IMR-90 (cell line): ENCODE measurements at regions not wholly inside any gene's neighbourhood (a gene's known extent, or its start where the extent isn't known, plus 50 kb on each side); places are given as distances from the start of the nearest gene placed in this dataset.

Experiments used
- CEBPB ChIP-seq: IDR thresholded peaks from 2 replicates; pipeline ENCODE4 v1.6.1; 2012; ENCODE audit warnings: low read depth, low read length, improper control_type of control experiment
- CTCF ChIP-seq: conservative IDR thresholded peaks from 2 replicates; pipeline ENCODE4 v1.5.1; 2012; ENCODE audit warnings: mild to moderate bottlenecking, low read depth, low read length, improper control_type of control experiment
- FOS ChIP-seq: fragments of 150-350 bp; IDR thresholded peaks from 2 replicates; pipeline ENCODE4 v1.6.1; 2016; ENCODE audit warnings: low read depth, low read length
- MAZ ChIP-seq: IDR thresholded peaks from 2 replicates; pipeline ENCODE4 v1.6.1; 2012; ENCODE audit warnings: low read depth, mild to moderate bottlenecking, low read length, improper control_type of control experiment, moderate library complexity, borderline replicate concordance
- POLR2A ChIP-seq: IDR thresholded peaks from 2 replicates; pipeline ENCODE4 v1.6.1; 2012; ENCODE audit warnings: mild to moderate bottlenecking, low read depth, low read length
- RCOR1 ChIP-seq: IDR thresholded peaks from 2 replicates; pipeline ENCODE4 v1.6.1; 2012; ENCODE audit warnings: mild to moderate bottlenecking, low read length, improper control_type of control experiment; ENCODE audit not compliant: insufficient replicate concordance
- RFX5 ChIP-seq: IDR thresholded peaks from 2 replicates; pipeline ENCODE4 v1.8.0; 2012; ENCODE audit warnings: low read depth, mild to moderate bottlenecking, low read length, moderate library complexity
- USF2 ChIP-seq: fragments of 150-350 bp; IDR thresholded peaks from 2 replicates; pipeline ENCODE4 v1.6.1; 2017; ENCODE audit warnings: mild to moderate bottlenecking, antibody characterized with exemption, low read length, low read depth

- TF ChIP-seq RFX5 = no peak
- no peak for TF ChIP-seq CTCF
- TF ChIP-seq FOS = no peak
- TF ChIP-seq POLR2A = no peak
- TF ChIP-seq RCOR1 = no peak
- no peak for TF ChIP-seq USF2
- no peak for TF ChIP-seq MAZ
- no peak for TF ChIP-seq CEBPB
Measured at GRCh38 chr10:62650411-62650810, 154.1 kb upstream of the ADO start.
